ENCODE measurements at regions not wholly inside any gene's neighbourhood (a gene's known extent, or its start where the extent isn't known, plus 50 kb on each side); places are given as distances from the start of the nearest gene placed in this dataset.

GRCh38 chr2:239689985-239690384, 289.2 kb upstream of the HDAC4 start:
- TF ChIP-seq CTCF (IDR thresholded peaks at IDR 0.05) (no peak), POLR2A (IDR thresholded peaks at IDR 0.05) (no peak)
